Breast epithelium (tissue), 3 donors: ENCODE measurements at regions not wholly inside any gene's neighbourhood (a gene's known extent, or its start where the extent isn't known, plus 50 kb on each side); places are given as distances from the start of the nearest gene placed in this dataset.

Experiments
- CTCF ChIP-seq, 3 donors: fragments of 450-650 bp; IDR thresholded peaks; one replicate each; pipeline ENCODE4 v1.5.1; 2016 to 2017; ENCODE audit warnings: antibody characterized with exemption in 3 of 3, mild to moderate bottlenecking in 3 of 3, moderate library complexity in 3 of 3
- POLR2A ChIP-seq: fragments of 450-650 bp; IDR thresholded peaks from one replicate; pipeline ENCODE4 v1.6.1; 2016; ENCODE audit warnings: antibody characterized with exemption, mild to moderate bottlenecking, moderate library complexity

- no peak for TF ChIP-seq POLR2A
- no peak for TF ChIP-seq CTCF (IDR thresholded peaks at IDR 0.05)
These were observed 112.7 kb upstream of the FUT8 start for GRCh38 chr14:65299826-65300225.
